OCI-LY7 (cell line): ENCODE measurements at regions not wholly inside any gene's neighbourhood (a gene's known extent, or its start where the extent isn't known, plus 50 kb on each side); places are given as distances from the start of the nearest gene placed in this dataset.

Experiments
- BruUV-seq: library from RNA; stranded (reverse); fragments of 400-500 nt; replicated peaks from 2 replicates; lab custom pipeline; 2021; lab: Mats Ljungman, UMichigan
- CTCF ChIA-PET: fragments of 300-600 bp; sonication (Branson Sonifier 250); formaldehyde crosslinking; loops from one replicate; lab custom pipeline; 2022; ENCODE audit warnings: antibody characterized with exemption; ENCODE audit not compliant: unreplicated experiment; lab: Charles Lee
- POLR2A ChIA-PET: fragments of 300-600 bp; sonication (Branson Sonifier 250); formaldehyde crosslinking; loops from one replicate; lab custom pipeline; 2022; ENCODE audit warnings: antibody characterized with exemption; lab: Charles Lee
- DNase-seq: peaks from one replicate; pipeline ENCODE4 v3.0.0-alpha.2; 2015; ENCODE audit warnings: low spot score
- H2AFZ ChIP-seq: fragments of 200-600 bp; sonication (generic), shearing (Covaris generic); 2 replicates; pipeline ENCODE4 v1.6.1; 2014; ENCODE audit warnings: mild to moderate bottlenecking, antibody characterized with exemption, low read length, moderate library complexity
- H3K27ac ChIP-seq: fragments of 200-600 bp; sonication (generic); 2 replicates; pipeline ENCODE4 v1.5.1; 2014; ENCODE audit warnings: mixed run types, low read depth, mild to moderate bottlenecking, moderate library complexity, low read length, inconsistent platforms; ENCODE audit not compliant: poor library complexity, severe bottlenecking
- H3K36me3 ChIP-seq: fragments of 200-600 bp; sonication (generic); 2 replicates; pipeline ENCODE4 v1.6.1; 2014; ENCODE audit warnings: mild to moderate bottlenecking, antibody characterized with exemption, low read length, moderate library complexity, mixed read lengths; ENCODE audit not compliant: insufficient read depth
- H3K4me1 ChIP-seq: fragments of 200-600 bp; sonication (generic); 2 replicates; pipeline ENCODE4 v1.5.1; 2014; ENCODE audit warnings: mild to moderate bottlenecking, low read length; ENCODE audit not compliant: insufficient read depth, poor library complexity, severe bottlenecking
- H3K4me2 ChIP-seq: fragments of 200-600 bp; sonication (generic); 2 replicates; pipeline ENCODE4 v1.6.1; 2014; ENCODE audit warnings: mild to moderate bottlenecking, low read length
- H3K4me3 ChIP-seq: fragments of 200-600 bp; sonication (generic); 2 replicates; pipeline ENCODE4 v1.5.1; 2014; ENCODE audit warnings: mild to moderate bottlenecking, low read depth, low read length; ENCODE audit not compliant: poor library complexity, severe bottlenecking
- H3K79me2 ChIP-seq: fragments of 200-600 bp; sonication (generic); 2 replicates; pipeline ENCODE4 v1.6.1; 2016; ENCODE audit warnings: low read depth, mild to moderate bottlenecking, low read length, moderate library complexity, mixed read lengths; ENCODE audit not compliant: insufficient read depth
- H3K9me2 ChIP-seq: fragments of 200-600 bp; sonication (generic); 2 replicates; pipeline ENCODE4 v1.6.1; 2016; ENCODE audit warnings: mild to moderate bottlenecking, low read length, mixed read lengths; ENCODE audit not compliant: insufficient read depth
- H3K9me3 ChIP-seq: fragments of 200-600 bp; sonication (generic); 2 replicates; pipeline ENCODE4 v1.6.1; 2014; ENCODE audit warnings: mild to moderate bottlenecking, mixed run types, low read length, mixed read lengths
- H4K20me1 ChIP-seq: fragments of 200-600 bp; sonication (generic); 2 replicates; pipeline ENCODE4 v1.6.1; 2014; ENCODE audit warnings: mild to moderate bottlenecking, antibody characterized with exemption, low read length, moderate library complexity, mixed read lengths; ENCODE audit not compliant: insufficient read depth
- CTCF ChIP-seq: fragments of 200-600 bp; sonication (generic); conservative IDR thresholded peaks from 2 replicates; pipeline ENCODE4 v1.5.1; 2014; ENCODE audit warnings: mild to moderate bottlenecking, antibody characterized with exemption, low read length, moderate library complexity, mixed read lengths
- EZH2phosphoT487 ChIP-seq: fragments of 200-600 bp; sonication (generic); IDR thresholded peaks from 2 replicates; pipeline ENCODE4 v1.6.1; 2018; ENCODE audit warnings: low read depth, borderline replicate concordance, mild to moderate bottlenecking, mixed run types, antibody characterized with exemption, low read length, moderate library complexity, mixed read lengths
- intact Hi-C: fragments of 100-400 bp; cut with micrococcal nuclease; formaldehyde crosslinking; loops from one replicate; pipeline ENCODE4 v1.10.0; 2022; ENCODE audit not compliant: unreplicated experiment

GRCh38 chr3:16102905-16103364 lies 71.5 kb upstream of the GALNT15 start:
- no peak overlapping the region for H3K4me2 ChIP-seq

GRCh38 chr3:16103472-16103871 lies 71.0 kb upstream of the GALNT15 start:
- BruUV-seq, result no TSS peak
- no peak for DNase-seq
- H3K9me3 ChIP-seq, result no peaks in the 10 kb centered on the region
- ChIA-PET CTCF (no interaction called here), POLR2A (no interaction called here)
- no peaks in the 10 kb centered on the region for H3K36me3 ChIP-seq
- H2AFZ ChIP-seq, result no peak overlapping the region
- no peak overlapping the region for H3K4me2 ChIP-seq
- no peaks in the 10 kb centered on the region for H3K79me2 ChIP-seq
- intact Hi-C loops, result no loop called here
- TF ChIP-seq EZH2phosphoT487, result no peak
- no peak for TF ChIP-seq CTCF
- no peak overlapping the region for H3K4me3 ChIP-seq
- no peaks in the 10 kb centered on the region for H3K9me2 ChIP-seq
- H4K20me1 ChIP-seq, result no peaks in the 10 kb centered on the region
- no peak overlapping the region for H3K27ac ChIP-seq
- H3K4me1 ChIP-seq, result no peaks in the 10 kb centered on the region

More at GRCh38 chr3:16102905-16103364, 71.5 kb upstream of the GALNT15 start:
- Histone ChIP-seq H3K4me1 (no peaks in the 10 kb centered on the region), H4K20me1 (no peaks in the 10 kb centered on the region), H3K9me3 (no peaks in the 10 kb centered on the region), H3K27ac (no peak overlapping the region), H2AFZ (no peak overlapping the region), H3K79me2 (no peaks in the 10 kb centered on the region), H3K9me2 (no peaks in the 10 kb centered on the region), H3K36me3 (no peaks in the 10 kb centered on the region), H3K4me3 (no peak overlapping the region)
- BruUV-seq, result no TSS peak
- ChIA-PET POLR2A (no interaction called here), CTCF (interaction anchor here (0.6 kb wide), 1 partner anchor 326 kb away, joined by 4 read pairs; no protein-coding TSS in a partner anchor)
- DNase-seq, result no peak
- intact Hi-C loops, result no loop called here
- TF ChIP-seq CTCF, result no peak
- TF ChIP-seq EZH2phosphoT487, result no peak

GRCh38 chr3:16104156-16104555 lies 70.3 kb upstream of the GALNT15 start:
- no peak for DNase-seq
- POLR2A ChIA-PET, result no interaction called here
- Histone ChIP-seq H3K9me3 (no peaks in the 10 kb centered on the region), H4K20me1 (no peaks in the 10 kb centered on the region), H3K9me2 (no peaks in the 10 kb centered on the region), H3K4me2 (no peak overlapping the region), H3K27ac (no peak overlapping the region), H3K4me3 (no peak overlapping the region), H3K4me1 (no peaks in the 10 kb centered on the region), H2AFZ (no peak overlapping the region), H3K79me2 (no peaks in the 10 kb centered on the region), H3K36me3 (no peaks in the 10 kb centered on the region)
- intact Hi-C loops, result no loop called here
- TF ChIP-seq EZH2phosphoT487, result no peak
- TF ChIP-seq CTCF, result no peak
- BruUV-seq, result no TSS peak
- CTCF ChIA-PET, result no interaction called here
